Sigmoid colon (tissue), 4 donors: ENCODE measurements at regions not wholly inside any gene's neighbourhood (a gene's known extent, or its start where the extent isn't known, plus 50 kb on each side); places are given as distances from the start of the nearest gene placed in this dataset.
"Not testable (repeated sequence)": the region's sequence is repeated elsewhere in the genome, so short reads cannot be mapped to it uniquely, and the experiment has no call there.

ENCODE experiments used
- CTCF ChIP-seq, 4 experiments: fragments of 450-650 bp in 3 of 4; fragments of 200-600 bp in 1 of 4; IDR thresholded peaks; one replicate each; pipeline ENCODE4 v1.5.1; 2016 to 2019; ENCODE audit warnings: antibody characterized with exemption in 4 of 4, mild to moderate bottlenecking in 3 of 4, moderate library complexity in 2 of 4
- POLR2A ChIP-seq, 2 donors: fragments of 450-650 bp; IDR thresholded peaks; one replicate each; pipeline ENCODE4 v1.6.1; 2016; ENCODE audit warnings: antibody characterized with exemption in 2 of 2, mild to moderate bottlenecking in 2 of 2, moderate library complexity in 2 of 2
- POLR2AphosphoS5 ChIP-seq, 4 donors: sonication (generic); formaldehyde crosslinking; IDR thresholded peaks; one replicate each; pipeline ENCODE4 v1.6.1; 2017; ENCODE audit warnings: antibody characterized with exemption in 4 of 4

DNA sequence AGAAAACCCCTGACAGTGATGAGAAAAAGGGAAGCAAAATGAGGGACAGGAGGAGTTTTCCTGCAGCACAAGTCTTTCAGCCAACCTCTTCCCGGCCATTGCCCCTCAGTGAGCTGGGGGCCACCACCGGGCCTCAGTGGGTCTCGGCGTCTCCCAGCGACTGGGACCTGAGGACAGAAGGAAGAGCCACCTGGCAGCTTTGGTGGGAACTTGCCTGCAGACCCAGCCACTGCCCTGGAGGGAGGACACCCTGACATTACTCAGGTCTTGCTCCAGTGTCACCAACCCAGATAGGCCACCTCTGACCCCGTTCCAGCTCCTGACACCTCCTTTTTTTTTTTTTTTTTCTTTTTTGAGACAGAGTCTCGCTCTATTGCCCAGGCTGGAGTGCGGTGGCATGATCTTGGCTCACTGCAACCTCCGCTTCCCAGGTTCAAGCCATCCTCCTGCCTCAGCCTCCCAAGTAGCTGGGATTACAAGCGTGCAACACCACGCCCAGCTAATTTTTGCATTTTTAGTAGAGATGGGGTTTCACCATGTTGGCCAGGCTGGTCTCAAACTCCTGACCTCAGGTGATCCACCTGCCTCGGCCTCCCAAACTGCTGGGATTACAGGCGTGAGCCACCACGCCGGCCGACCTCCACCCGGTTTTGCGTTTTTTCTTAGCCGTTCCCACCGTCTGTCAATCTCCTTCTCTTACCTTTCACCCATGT lies 159.7 kb downstream of the ZFP36L2 start:
- TF ChIP-seq CTCF, POLR2A, POLR2AphosphoS5 (IDR thresholded peaks at IDR 0.05): not testable (repeated sequence)
